ENCODE measurements at regions not wholly inside any gene's neighbourhood (a gene's known extent, or its start where the extent isn't known, plus 50 kb on each side); places are given as distances from the start of the nearest gene placed in this dataset.

DNA sequence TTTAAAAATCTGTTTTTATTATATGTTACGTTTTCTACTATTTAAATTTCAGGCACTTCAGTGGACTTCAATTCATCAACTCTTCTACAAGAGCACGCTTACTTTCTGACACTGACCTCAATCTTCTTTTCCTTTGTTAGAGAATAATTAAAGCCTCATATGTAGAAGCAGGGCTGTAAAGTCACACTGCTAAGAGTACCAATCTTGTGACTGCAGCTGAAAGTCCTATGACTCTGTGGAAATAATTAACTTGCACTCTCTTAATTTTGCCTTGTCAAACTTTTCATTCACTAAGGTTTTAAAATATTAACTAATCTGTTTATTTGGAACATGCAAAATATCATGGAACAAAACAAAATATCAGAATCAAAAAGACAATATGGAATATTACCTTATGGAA is 498.1 kb downstream of the PCDH10 start:
- TF ChIP-seq, protein P1, sequence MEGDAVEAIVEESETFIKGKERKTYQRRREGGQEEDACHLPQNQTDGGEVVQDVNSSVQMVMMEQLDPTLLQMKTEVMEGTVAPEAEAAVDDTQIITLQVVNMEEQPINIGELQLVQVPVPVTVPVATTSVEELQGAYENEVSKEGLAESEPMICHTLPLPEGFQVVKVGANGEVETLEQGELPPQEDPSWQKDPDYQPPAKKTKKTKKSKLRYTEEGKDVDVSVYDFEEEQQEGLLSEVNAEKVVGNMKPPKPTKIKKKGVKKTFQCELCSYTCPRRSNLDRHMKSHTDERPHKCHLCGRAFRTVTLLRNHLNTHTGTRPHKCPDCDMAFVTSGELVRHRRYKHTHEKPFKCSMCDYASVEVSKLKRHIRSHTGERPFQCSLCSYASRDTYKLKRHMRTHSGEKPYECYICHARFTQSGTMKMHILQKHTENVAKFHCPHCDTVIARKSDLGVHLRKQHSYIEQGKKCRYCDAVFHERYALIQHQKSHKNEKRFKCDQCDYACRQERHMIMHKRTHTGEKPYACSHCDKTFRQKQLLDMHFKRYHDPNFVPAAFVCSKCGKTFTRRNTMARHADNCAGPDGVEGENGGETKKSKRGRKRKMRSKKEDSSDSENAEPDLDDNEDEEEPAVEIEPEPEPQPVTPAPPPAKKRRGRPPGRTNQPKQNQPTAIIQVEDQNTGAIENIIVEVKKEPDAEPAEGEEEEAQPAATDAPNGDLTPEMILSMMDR (conservative IDR thresholded peaks at IDR 0.05): no peak
- TF ChIP-seq ZFX (IDR thresholded peaks at IDR 0.05): no peak
